ENCODE measurements at regions not wholly inside any gene's neighbourhood (a gene's known extent, or its start where the extent isn't known, plus 50 kb on each side); places are given as distances from the start of the nearest gene placed in this dataset.
"Not testable (repeated sequence)": the region's sequence is repeated elsewhere in the genome, so short reads cannot be mapped to it uniquely, and the experiment has no call there.

DNA sequence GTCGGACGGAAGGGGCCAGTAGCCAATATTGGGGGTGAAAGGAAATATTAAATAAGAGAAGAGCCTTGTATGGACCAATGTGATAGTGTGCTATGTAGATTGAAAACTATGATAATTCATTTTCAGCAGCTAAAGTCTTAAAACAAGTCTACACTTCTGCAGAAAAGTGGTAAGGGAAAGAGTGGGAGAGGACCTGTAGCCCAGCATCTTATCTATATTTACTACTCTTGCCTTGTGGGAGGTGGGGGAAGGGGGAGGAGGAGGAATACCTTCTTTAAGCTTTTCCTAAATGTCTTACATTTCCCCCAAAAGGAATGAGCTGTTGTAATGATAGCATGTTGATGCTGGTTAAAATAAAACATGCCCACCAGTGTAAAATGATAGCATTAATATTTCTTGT lies 220.0 kb upstream of the SPRY1 start:
- DNase-seq (no peak), ATAC-seq (no peak)
- H3K27ac ChIP-seq = no peak overlapping the region
- no peaks in the 10 kb centered on the region for H3K36me3 ChIP-seq
- TF ChIP-seq, protein P1, sequence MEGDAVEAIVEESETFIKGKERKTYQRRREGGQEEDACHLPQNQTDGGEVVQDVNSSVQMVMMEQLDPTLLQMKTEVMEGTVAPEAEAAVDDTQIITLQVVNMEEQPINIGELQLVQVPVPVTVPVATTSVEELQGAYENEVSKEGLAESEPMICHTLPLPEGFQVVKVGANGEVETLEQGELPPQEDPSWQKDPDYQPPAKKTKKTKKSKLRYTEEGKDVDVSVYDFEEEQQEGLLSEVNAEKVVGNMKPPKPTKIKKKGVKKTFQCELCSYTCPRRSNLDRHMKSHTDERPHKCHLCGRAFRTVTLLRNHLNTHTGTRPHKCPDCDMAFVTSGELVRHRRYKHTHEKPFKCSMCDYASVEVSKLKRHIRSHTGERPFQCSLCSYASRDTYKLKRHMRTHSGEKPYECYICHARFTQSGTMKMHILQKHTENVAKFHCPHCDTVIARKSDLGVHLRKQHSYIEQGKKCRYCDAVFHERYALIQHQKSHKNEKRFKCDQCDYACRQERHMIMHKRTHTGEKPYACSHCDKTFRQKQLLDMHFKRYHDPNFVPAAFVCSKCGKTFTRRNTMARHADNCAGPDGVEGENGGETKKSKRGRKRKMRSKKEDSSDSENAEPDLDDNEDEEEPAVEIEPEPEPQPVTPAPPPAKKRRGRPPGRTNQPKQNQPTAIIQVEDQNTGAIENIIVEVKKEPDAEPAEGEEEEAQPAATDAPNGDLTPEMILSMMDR (IDR thresholded peaks at IDR 0.05) = no peak
- no peaks in the 10 kb centered on the region for H3K4me1 ChIP-seq
- no peaks in the 10 kb centered on the region for H3K9me3 ChIP-seq
- no peak overlapping the region for H3K4me3 ChIP-seq
- intact Hi-C loops (cut with DNase I) = no loop called here
- H3K27me3 ChIP-seq (ENCODE audit: low read depth) = no peaks in the 10 kb centered on the region

DNA sequence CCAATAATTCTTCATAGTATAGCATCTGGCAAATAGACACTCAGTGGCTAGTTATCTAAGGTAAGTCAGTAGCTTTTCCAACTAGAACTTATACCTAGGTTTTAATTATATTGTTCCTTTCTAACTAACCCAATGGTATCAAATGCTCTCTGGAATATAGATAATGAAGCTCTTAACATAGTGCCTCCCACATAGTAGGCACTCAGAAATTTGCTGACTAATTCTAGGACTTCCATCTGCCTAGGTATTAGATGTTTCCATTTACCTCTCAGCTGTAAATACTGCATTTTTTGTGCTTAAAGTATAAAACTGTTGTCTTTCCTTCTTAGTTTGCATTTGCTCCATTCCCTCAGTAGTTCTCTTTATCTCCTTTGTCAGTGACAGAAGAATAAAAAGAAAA lies 214.3 kb upstream of the SPRY1 start:
- TF ChIP-seq, protein P1 (IDR thresholded peaks at IDR 0.05) = no peak
- Histone ChIP-seq H3K36me3 (no peaks in the 10 kb centered on the region), H3K9me3 (no peaks in the 10 kb centered on the region), H3K4me1 (no peaks in the 10 kb centered on the region), H3K4me3 (no peak overlapping the region), H3K27ac (no peak overlapping the region), H3K27me3 (ENCODE audit: low read depth) (no peaks in the 10 kb centered on the region)
- DNase-seq (no peak), ATAC-seq (no peak)
- intact Hi-C loops (cut with DNase I) = no loop called here

DNA sequence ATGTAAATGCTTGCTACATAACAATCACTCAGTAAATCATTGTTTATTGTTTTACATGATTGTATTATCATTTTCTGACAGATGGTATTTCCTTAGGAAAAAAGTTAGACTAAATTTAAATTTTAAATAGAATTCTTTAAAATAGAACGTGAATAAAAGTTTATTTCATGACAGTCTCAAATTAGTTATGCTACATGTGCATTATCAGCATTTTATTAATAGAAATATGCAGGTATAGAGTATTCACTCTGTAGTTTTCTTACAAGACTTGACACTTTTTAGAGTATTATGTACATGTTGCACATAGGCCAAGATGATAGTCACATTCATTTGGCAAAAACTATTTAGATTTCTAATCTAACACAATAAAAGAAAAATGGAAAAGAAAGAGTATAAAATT lies 213.3 kb upstream of the SPRY1 start:
- Histone ChIP-seq H3K27me3 (ENCODE audit: low read depth) (no peaks in the 10 kb centered on the region), H3K27ac (no peak overlapping the region), H3K9me3 (no peaks in the 10 kb centered on the region), H3K4me3 (no peak overlapping the region), H3K36me3 (no peaks in the 10 kb centered on the region), H3K4me1 (no peaks in the 10 kb centered on the region)
- DNase-seq (no peak), ATAC-seq (no peak)
- intact Hi-C loops (cut with DNase I) = no loop called here
- TF ChIP-seq, protein P1 (IDR thresholded peaks at IDR 0.05) = no peak

DNA sequence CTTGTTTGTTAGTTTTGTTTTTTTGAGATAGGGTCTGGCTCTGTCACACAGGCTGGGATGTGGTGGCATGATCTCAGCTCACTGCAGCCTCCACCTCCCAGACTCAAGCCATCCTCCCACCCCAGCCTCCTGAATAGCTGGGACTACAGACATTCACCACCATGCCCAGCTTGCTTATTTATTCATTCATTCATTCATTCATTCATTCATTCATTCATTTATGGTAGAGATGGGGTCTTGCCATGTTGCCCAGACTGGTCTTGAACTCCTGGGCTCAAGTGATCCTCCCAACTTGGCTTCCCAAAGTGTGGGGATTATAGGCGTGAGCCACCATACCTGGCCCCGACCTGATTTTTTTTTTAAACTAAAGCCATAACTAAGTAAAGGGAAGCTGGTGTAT lies 212.8 kb upstream of the SPRY1 start:
- H3K27ac ChIP-seq; intact Hi-C loops (cut with DNase I); H3K4me1 ChIP-seq; H3K9me3 ChIP-seq; DNase-seq; ATAC-seq; H3K27me3 ChIP-seq (ENCODE audit: low read depth); H3K4me3 ChIP-seq; H3K36me3 ChIP-seq: not testable (repeated sequence)

DNA sequence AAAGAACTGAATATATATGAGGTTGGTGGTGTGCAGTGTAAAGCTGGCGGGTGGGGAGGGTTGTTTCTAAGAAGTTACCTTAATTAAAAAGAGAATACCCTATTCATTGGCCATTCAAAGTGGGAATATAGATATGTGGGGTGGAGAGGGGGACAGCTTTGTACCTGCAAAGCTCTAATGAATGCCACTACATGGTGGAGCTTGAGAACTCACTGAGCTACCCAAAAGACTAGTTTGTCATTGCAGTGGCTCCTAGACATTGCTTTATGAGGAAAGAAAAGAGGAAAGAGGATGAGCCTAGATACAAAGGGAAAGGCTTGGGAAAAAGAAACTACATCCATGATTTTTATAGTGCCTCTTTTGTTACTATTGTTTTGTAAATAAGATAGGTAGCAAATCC lies 209.9 kb upstream of the SPRY1 start:
- H3K27ac ChIP-seq = no peak overlapping the region
- ATAC-seq = no peak
- intact Hi-C loops (cut with DNase I) = no loop called here

DNA sequence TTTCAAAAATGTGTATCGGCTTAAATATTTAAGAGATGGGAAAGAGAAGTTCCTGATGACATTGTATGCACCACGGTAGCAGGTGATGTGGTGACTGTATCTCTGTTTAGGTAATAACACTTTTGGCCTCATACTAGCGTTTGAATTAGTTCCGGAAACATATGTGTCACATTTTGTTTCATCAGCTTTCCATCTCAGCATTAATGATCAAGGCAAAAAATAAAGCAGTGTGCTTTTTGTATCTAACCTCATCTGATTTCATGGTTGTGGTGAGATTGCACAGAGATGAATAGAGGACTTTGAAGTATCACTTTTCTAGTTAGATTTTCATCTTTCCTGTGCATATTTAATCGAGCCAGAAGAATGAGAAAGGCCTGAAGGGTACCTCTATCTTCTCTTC lies 206.4 kb upstream of the SPRY1 start:
- Histone ChIP-seq H3K27me3 (ENCODE audit: low read depth) (no peaks in the 10 kb centered on the region), H3K36me3 (no peaks in the 10 kb centered on the region), H3K4me3 (no peak overlapping the region), H3K4me1 (no peaks in the 10 kb centered on the region), H3K27ac (no peak overlapping the region), H3K9me3 (no peaks in the 10 kb centered on the region)
- DNase-seq (no peak), ATAC-seq (no peak)
- TF ChIP-seq, protein P1 (IDR thresholded peaks at IDR 0.05) = no peak
- intact Hi-C loops (cut with DNase I) = no loop called here

More for the DNA sequence above, 209.9 kb upstream of the SPRY1 start:
- Histone ChIP-seq H3K36me3 (no peaks in the 10 kb centered on the region), H3K27me3 (ENCODE audit: low read depth) (no peaks in the 10 kb centered on the region), H3K9me3 (no peaks in the 10 kb centered on the region), H3K4me1 (no peaks in the 10 kb centered on the region), H3K4me3 (no peak overlapping the region)
- TF ChIP-seq, protein P1 (IDR thresholded peaks at IDR 0.05) = no peak
- DNase-seq = no peak

Measured in lower lobe of right lung (tissue), 2 donors.